Kidney epithelial cell (primary cell): ENCODE measurements at regions not wholly inside any gene's neighbourhood (a gene's known extent, or its start where the extent isn't known, plus 50 kb on each side); places are given as distances from the start of the nearest gene placed in this dataset.

Experiments
- DNase-seq: peaks from one replicate; pipeline ENCODE4 v3.0.0-alpha.2; 2010; ENCODE audit warnings: low read depth
- H3K27me3 ChIP-seq: 2 replicates; pipeline ENCODE4 v1.6.0; 2011; ENCODE audit warnings: low read length; ENCODE audit not compliant: control insufficient read depth, insufficient read depth
- H3K36me3 ChIP-seq: 2 replicates; pipeline ENCODE4 v1.5.1; 2011; ENCODE audit warnings: low read length; ENCODE audit not compliant: control insufficient read depth, insufficient read depth
- H3K4me3 ChIP-seq: 2 replicates; pipeline ENCODE4 v1.5.1; 2011; ENCODE audit warnings: low read depth, mild to moderate bottlenecking, control low read depth, low read length
- CTCF ChIP-seq: IDR thresholded peaks from 2 replicates; pipeline ENCODE4 v1.5.1; 2011; ENCODE audit warnings: mild to moderate bottlenecking, moderate library complexity, low read length, control low read depth, inconsistent platforms; ENCODE audit not compliant: insufficient read depth, poor library complexity, severe bottlenecking

- Histone ChIP-seq H3K36me3 (no peaks in the 10 kb centered on the region), H3K4me3 (no peak overlapping the region), H3K27me3 (no peaks in the 10 kb centered on the region)
- DNase-seq = no peak
- no peak for TF ChIP-seq CTCF
Observed at GRCh38 chr2:7233126-7233525, 315.9 kb downstream of the RNF144A start.

- no peak for DNase-seq
- H3K36me3 ChIP-seq = no peaks in the 10 kb centered on the region
- no peak overlapping the region for H3K4me3 ChIP-seq
- TF ChIP-seq CTCF = no peak
- H3K27me3 ChIP-seq = no peaks in the 10 kb centered on the region
Observed at GRCh38 chr2:7237466-7237865, 320.3 kb downstream of the RNF144A start.

GRCh38 chr2:7239078-7239477 is 321.9 kb downstream of the RNF144A start:
- TF ChIP-seq CTCF = no peak
- Histone ChIP-seq H3K27me3 (no peaks in the 10 kb centered on the region), H3K36me3 (no peaks in the 10 kb centered on the region), H3K4me3 (no peak overlapping the region)
- DNase-seq = no peak

- TF ChIP-seq CTCF = no peak
- no peak overlapping the region for H3K4me3 ChIP-seq
- no peaks in the 10 kb centered on the region for H3K27me3 ChIP-seq
- no peaks in the 10 kb centered on the region for H3K36me3 ChIP-seq
- no peak for DNase-seq
Observed at GRCh38 chr2:7241041-7241745, 324.0 kb downstream of the RNF144A start.

- no peak for DNase-seq
- no peak for TF ChIP-seq CTCF
- H3K36me3 ChIP-seq = no peaks in the 10 kb centered on the region
- no peak overlapping the region for H3K4me3 ChIP-seq
- H3K27me3 ChIP-seq = no peaks in the 10 kb centered on the region
Observed at GRCh38 chr2:7242189-7242867, 325.1 kb downstream of the RNF144A start.
